ENCODE measurements at regions not wholly inside any gene's neighbourhood (a gene's known extent, or its start where the extent isn't known, plus 50 kb on each side); places are given as distances from the start of the nearest gene placed in this dataset.

DNA sequence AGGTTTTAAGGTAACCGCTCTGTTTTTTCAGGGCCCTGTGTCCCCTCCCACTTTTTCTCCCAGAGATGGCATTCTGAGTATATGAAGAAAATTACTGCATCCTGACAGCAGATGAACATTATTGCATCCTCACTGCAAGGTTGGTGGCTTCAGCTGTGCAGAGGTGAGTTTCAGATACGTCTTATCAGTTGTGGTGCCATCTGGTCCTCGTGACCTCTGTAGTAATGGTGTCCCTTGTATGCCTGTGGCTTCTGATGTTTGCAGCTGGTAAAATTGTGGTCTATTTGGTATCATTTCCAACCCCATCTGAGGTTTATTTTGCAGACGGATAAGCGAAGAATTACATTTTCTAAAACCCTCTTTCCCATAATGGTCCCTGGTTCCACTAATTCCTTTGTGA lies 417.0 kb downstream of the HS3ST3B1 start:
- no peak overlapping the region for H3K4me3 ChIP-seq (replicated peaks in 1 of 3)
- no peaks in the 10 kb centered on the region for H3K27me3 ChIP-seq
- H3K9me3 ChIP-seq: no peaks in the 10 kb centered on the region
- no peak for DNase-seq
- H3K4me1 ChIP-seq: no peaks in the 10 kb centered on the region
- H3K36me3 ChIP-seq: no peaks in the 10 kb centered on the region
- 71 to 86% methylated on average over 5 of the region's 5 CpGs for WGBS, 2 donors
- TF ChIP-seq, protein P1, sequence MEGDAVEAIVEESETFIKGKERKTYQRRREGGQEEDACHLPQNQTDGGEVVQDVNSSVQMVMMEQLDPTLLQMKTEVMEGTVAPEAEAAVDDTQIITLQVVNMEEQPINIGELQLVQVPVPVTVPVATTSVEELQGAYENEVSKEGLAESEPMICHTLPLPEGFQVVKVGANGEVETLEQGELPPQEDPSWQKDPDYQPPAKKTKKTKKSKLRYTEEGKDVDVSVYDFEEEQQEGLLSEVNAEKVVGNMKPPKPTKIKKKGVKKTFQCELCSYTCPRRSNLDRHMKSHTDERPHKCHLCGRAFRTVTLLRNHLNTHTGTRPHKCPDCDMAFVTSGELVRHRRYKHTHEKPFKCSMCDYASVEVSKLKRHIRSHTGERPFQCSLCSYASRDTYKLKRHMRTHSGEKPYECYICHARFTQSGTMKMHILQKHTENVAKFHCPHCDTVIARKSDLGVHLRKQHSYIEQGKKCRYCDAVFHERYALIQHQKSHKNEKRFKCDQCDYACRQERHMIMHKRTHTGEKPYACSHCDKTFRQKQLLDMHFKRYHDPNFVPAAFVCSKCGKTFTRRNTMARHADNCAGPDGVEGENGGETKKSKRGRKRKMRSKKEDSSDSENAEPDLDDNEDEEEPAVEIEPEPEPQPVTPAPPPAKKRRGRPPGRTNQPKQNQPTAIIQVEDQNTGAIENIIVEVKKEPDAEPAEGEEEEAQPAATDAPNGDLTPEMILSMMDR (IDR thresholded peaks at IDR 0.05): no peak
- TF ChIP-seq POLR2A (IDR thresholded peaks at IDR 0.05): no peak
- intact Hi-C loops (cut with DNase I): no loop called here
- no peak overlapping the region for H3K27ac ChIP-seq

DNA sequence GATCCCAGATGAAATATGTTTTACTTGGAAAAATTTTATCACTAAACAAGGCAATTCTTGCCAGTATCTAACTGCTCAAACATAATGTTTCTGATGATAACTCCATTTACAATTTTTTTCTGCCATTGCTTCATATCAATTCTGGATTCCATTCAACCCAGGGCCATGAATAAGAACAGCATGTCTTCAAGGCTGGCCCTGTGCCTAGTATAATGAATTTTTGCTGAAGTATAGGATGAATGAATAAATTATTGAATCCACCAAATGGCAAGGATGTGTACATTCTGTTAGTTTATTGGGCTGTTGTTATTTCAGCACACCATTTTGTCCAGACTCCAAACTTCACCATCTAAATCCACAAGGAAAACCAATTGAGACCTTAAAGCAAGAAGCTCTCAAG lies 414.7 kb downstream of the HS3ST3B1 start:
- Histone ChIP-seq H3K4me3 (replicated peaks in 1 of 3) (no peak overlapping the region), H3K4me1 (no peaks in the 10 kb centered on the region), H3K9me3 (no peaks in the 10 kb centered on the region), H3K36me3 (no peaks in the 10 kb centered on the region), H3K27me3 (no peaks in the 10 kb centered on the region), H3K27ac (no peak overlapping the region)
- TF ChIP-seq, protein P1 (IDR thresholded peaks at IDR 0.05): no peak
- TF ChIP-seq POLR2A (IDR thresholded peaks at IDR 0.05): no peak
- no peak for DNase-seq
- intact Hi-C loops (cut with DNase I): no loop called here

DNA sequence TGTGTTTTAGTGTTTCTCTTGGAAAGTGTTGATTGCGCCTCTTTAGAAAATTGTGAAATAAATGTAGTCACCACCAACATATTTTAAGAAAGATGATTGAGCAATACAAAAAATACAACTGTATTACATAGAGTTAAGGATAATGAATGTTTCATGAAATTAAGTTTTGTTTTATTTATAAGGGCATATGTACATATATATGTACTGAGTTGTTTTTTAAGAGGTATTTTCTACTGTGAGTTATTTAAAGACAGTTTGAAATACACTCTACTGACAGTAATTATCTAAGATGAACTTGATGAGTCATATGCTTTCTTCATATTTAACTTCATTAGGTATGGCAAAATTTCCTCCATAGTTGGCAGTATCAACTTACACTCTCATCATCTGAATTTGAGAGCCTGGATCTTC lies 411.7 kb downstream of the HS3ST3B1 start:
- H3K4me3 ChIP-seq (replicated peaks in 1 of 3): no peak overlapping the region
- intact Hi-C loops (cut with DNase I): no loop called here
- H3K27me3 ChIP-seq: no peaks in the 10 kb centered on the region
- no peaks in the 10 kb centered on the region for H3K36me3 ChIP-seq
- no peaks in the 10 kb centered on the region for H3K4me1 ChIP-seq
- no peak for TF ChIP-seq POLR2A (IDR thresholded peaks at IDR 0.05)
- TF ChIP-seq, protein P1 (IDR thresholded peaks at IDR 0.05): no peak
- no peaks in the 10 kb centered on the region for H3K9me3 ChIP-seq
- no peak overlapping the region for H3K27ac ChIP-seq
- DNase-seq: no peak
- 92 to 95% methylated on average over 1 of the region's 1 CpG for WGBS, 2 donors

DNA sequence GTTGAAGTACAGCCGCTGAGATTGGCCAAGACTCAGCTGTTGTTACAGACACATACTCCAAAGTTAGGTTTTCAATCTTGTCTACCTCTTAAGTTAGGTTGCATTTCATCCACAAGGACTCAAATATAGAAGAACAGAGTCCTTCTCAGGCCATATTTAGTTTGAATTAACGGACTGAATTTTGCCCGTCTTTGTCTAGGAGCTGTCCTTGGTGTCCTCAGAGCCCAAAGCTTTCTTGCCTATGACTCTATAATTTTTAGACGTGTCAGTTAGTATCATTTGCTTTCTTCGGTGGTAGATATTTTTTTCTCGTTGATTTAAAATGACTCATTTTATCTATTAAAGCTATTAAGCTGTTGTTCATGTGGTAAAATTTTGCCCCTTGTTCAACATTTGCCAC lies 403.2 kb downstream of the HS3ST3B1 start:
- no peaks in the 10 kb centered on the region for H3K4me1 ChIP-seq
- no peaks in the 10 kb centered on the region for H3K36me3 ChIP-seq
- no peak for TF ChIP-seq POLR2A (IDR thresholded peaks at IDR 0.05)
- TF ChIP-seq, protein P1 (IDR thresholded peaks at IDR 0.05): no peak
- intact Hi-C loops (cut with DNase I): no loop called here
- no peaks in the 10 kb centered on the region for H3K27me3 ChIP-seq
- H3K4me3 ChIP-seq (replicated peaks in 1 of 3): no peak overlapping the region
- H3K27ac ChIP-seq: no peak overlapping the region
- no peak for DNase-seq
- WGBS, 2 donors: 67 to 74% methylated on average over 6 of the region's 6 CpGs
- H3K9me3 ChIP-seq: no peaks in the 10 kb centered on the region

DNA sequence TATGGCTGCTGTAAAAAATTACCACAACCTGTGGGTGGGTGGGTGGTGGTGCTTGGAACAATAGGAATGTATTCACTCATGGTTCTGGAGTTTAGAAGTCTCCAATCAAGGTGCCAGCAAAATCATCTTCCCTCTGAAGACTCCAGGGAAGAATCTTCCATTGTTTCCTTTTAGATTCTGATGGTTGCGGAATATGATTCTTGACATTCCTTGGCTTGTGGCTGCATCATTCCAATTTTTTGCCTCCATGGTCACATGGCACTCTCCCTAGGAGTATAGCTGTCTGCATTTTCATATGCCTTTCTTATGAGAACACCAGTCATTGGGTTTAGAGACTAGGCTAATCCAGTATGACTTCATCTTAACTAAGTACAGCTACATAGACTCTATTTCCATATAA lies 401.0 kb downstream of the HS3ST3B1 start:
- H3K27ac ChIP-seq: no peak overlapping the region
- H3K9me3 ChIP-seq: no peaks in the 10 kb centered on the region
- no peak for DNase-seq
- 100% methylated on average over 1 of the region's 1 CpG for WGBS, 2 donors
- TF ChIP-seq, protein P1 (IDR thresholded peaks at IDR 0.05): no peak
- TF ChIP-seq POLR2A (IDR thresholded peaks at IDR 0.05): no peak
- no peaks in the 10 kb centered on the region for H3K4me1 ChIP-seq
- H3K36me3 ChIP-seq: no peaks in the 10 kb centered on the region
- no peak overlapping the region for H3K4me3 ChIP-seq (replicated peaks in 1 of 3)
- intact Hi-C loops (cut with DNase I): no loop called here
- no peaks in the 10 kb centered on the region for H3K27me3 ChIP-seq
